ENCODE measurements at regions not wholly inside any gene's neighbourhood (a gene's known extent, or its start where the extent isn't known, plus 50 kb on each side); places are given as distances from the start of the nearest gene placed in this dataset.

- Mint-ChIP-seq H3K4me1 (ENCODE audit: unreplicated experiment) (no peaks in the 10 kb centered on the region), H3K4me3 (no peak overlapping the region), H3K27me3 (peaks cover 3% of the 10 kb centered on the region), H3K9me3 (no peaks in the 10 kb centered on the region), H3K36me3 (no peaks in the 10 kb centered on the region), H3K27ac (no peak overlapping the region)
- no peak for DNase-seq (ENCODE audit: extremely low spot score, unreplicated experiment)
- TF ChIP-seq CTCF (conservative IDR thresholded peaks at IDR 0.05), result no peak
Measured at GRCh38 chr6:50217841-50218240, 168.1 kb upstream of the DEFB112 start.

GRCh38 chr6:50236164-50236563 lies 186.4 kb upstream of the DEFB112 start:
- Mint-ChIP-seq H3K27ac (no peak overlapping the region), H3K4me3 (no peak overlapping the region), H3K4me1 (ENCODE audit: unreplicated experiment) (no peaks in the 10 kb centered on the region), H3K36me3 (no peaks in the 10 kb centered on the region), H3K9me3 (no peaks in the 10 kb centered on the region), H3K27me3 (peaks cover 4% of the 10 kb centered on the region)
- TF ChIP-seq CTCF (conservative IDR thresholded peaks at IDR 0.05), result no peak
- no peak for DNase-seq (ENCODE audit: extremely low spot score, unreplicated experiment)

GRCh38 chr6:50239853-50240252 lies 190.1 kb upstream of the DEFB112 start:
- H3K4me1 Mint-ChIP-seq (ENCODE audit: unreplicated experiment), result no peaks in the 10 kb centered on the region
- no peak for DNase-seq (ENCODE audit: extremely low spot score, unreplicated experiment)
- H3K4me3 Mint-ChIP-seq, result no peak overlapping the region
- H3K36me3 Mint-ChIP-seq, result no peaks in the 10 kb centered on the region
- H3K27me3 Mint-ChIP-seq, result peaks cover 4% of the 10 kb centered on the region
- TF ChIP-seq CTCF (conservative IDR thresholded peaks at IDR 0.05), result no peak
- H3K27ac Mint-ChIP-seq, result no peak overlapping the region
- no peaks in the 10 kb centered on the region for H3K9me3 Mint-ChIP-seq

GRCh38 chr6:50240986-50241385 lies 191.3 kb upstream of the DEFB112 start:
- H3K4me1 Mint-ChIP-seq (ENCODE audit: unreplicated experiment), result no peaks in the 10 kb centered on the region
- no peak overlapping the region for H3K4me3 Mint-ChIP-seq
- no peaks in the 10 kb centered on the region for H3K36me3 Mint-ChIP-seq
- no peak for TF ChIP-seq CTCF (conservative IDR thresholded peaks at IDR 0.05)
- H3K9me3 Mint-ChIP-seq, result no peaks in the 10 kb centered on the region
- H3K27ac Mint-ChIP-seq, result no peak overlapping the region
- no peak for DNase-seq (ENCODE audit: extremely low spot score, unreplicated experiment)
- peaks cover 4% of the 10 kb centered on the region for H3K27me3 Mint-ChIP-seq

GRCh38 chr6:50249493-50249892 lies 199.8 kb upstream of the DEFB112 start:
- Mint-ChIP-seq H3K4me1 (ENCODE audit: unreplicated experiment) (no peaks in the 10 kb centered on the region), H3K4me3 (no peak overlapping the region), H3K27me3 (no peaks in the 10 kb centered on the region), H3K36me3 (no peaks in the 10 kb centered on the region), H3K27ac (no peak overlapping the region), H3K9me3 (no peaks in the 10 kb centered on the region)
- DNase-seq (ENCODE audit: extremely low spot score, unreplicated experiment), result no peak
- TF ChIP-seq CTCF (conservative IDR thresholded peaks at IDR 0.05), result no peak

GRCh38 chr6:50257322-50257721 lies 207.6 kb upstream of the DEFB112 start:
- TF ChIP-seq CTCF (conservative IDR thresholded peaks at IDR 0.05), result no peak

More at GRCh38 chr6:50257322-50257721, 207.6 kb upstream of the DEFB112 start:
- Mint-ChIP-seq H3K4me1 (ENCODE audit: unreplicated experiment) (no peaks in the 10 kb centered on the region), H3K36me3 (no peaks in the 10 kb centered on the region), H3K9me3 (no peaks in the 10 kb centered on the region), H3K4me3 (no peak overlapping the region), H3K27ac (no peak overlapping the region), H3K27me3 (peaks cover 4% of the 10 kb centered on the region)
- no peak for DNase-seq (ENCODE audit: extremely low spot score, unreplicated experiment)

Data from type B pancreatic cell (in vitro differentiated cells).